ENCODE measurements at regions not wholly inside any gene's neighbourhood (a gene's known extent, or its start where the extent isn't known, plus 50 kb on each side); places are given as distances from the start of the nearest gene placed in this dataset.

DNA sequence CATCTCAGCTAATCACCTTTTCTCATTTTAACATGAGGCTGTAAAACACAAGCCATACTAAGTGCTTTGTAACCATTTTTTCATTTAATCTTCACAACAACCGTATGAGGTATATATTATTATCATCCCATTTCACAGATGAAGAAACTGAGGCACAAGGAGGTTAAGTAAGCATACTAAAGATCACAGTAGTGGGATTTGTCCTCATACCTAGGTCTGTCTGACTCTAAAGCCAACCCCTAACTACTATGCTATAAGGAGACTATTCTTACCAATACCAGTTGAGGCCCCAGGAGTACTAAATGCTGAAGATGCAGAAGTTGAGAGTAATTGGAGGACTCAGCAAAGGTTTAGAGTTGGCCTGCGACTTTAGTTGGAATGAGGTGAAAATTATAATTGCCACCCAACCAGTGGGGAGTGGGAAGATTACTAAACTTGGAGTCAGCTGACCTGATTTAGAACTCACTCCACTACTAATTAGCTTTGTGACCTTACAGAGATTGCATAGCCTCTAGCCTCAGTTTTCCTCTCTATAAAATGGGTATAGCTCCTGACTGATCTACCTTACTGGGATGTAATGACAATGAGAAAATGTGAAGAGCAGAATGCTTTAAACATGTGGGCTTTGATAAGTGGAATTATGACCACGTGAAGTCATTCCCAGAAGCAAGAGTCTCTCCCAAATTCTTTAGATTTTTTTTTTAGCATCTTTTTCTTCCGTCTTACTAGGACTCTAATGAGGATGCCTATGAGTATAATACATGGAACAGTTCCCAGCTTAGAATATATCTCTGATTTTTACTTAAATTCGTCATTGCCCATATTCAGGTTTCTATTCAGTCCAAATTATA, 85.8 kb upstream of the IPO9 start:
- TF ChIP-seq, protein P1, sequence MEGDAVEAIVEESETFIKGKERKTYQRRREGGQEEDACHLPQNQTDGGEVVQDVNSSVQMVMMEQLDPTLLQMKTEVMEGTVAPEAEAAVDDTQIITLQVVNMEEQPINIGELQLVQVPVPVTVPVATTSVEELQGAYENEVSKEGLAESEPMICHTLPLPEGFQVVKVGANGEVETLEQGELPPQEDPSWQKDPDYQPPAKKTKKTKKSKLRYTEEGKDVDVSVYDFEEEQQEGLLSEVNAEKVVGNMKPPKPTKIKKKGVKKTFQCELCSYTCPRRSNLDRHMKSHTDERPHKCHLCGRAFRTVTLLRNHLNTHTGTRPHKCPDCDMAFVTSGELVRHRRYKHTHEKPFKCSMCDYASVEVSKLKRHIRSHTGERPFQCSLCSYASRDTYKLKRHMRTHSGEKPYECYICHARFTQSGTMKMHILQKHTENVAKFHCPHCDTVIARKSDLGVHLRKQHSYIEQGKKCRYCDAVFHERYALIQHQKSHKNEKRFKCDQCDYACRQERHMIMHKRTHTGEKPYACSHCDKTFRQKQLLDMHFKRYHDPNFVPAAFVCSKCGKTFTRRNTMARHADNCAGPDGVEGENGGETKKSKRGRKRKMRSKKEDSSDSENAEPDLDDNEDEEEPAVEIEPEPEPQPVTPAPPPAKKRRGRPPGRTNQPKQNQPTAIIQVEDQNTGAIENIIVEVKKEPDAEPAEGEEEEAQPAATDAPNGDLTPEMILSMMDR (IDR thresholded peaks at IDR 0.05), result no peak
- no peak for TF ChIP-seq POLR2A (IDR thresholded peaks at IDR 0.05)

Data from thyroid gland (tissue), 4 donors.